ENCODE measurements at regions not wholly inside any gene's neighbourhood (a gene's known extent, or its start where the extent isn't known, plus 50 kb on each side); places are given as distances from the start of the nearest gene placed in this dataset.
"Not testable (repeated sequence)": the region's sequence is repeated elsewhere in the genome, so short reads cannot be mapped to it uniquely, and the experiment has no call there.

DNA sequence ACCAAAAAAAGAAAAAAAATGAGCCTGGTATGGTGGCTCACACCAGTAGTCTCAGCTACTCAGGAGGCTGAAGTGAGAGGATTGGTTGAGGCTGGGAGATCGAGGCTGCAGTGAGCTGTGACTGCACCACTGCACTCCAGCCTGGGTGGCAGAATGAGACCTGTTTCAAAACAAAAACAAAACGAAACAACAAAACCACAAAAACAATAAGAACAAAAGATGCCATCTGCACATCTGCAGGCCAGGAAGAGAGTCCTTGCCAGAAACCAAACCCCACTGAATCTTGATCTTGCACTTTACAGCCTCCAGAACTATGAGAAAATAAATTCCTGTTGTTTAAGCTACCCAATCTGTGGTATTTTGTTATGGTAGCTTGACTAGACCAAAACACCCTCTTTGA lies 207.7 kb downstream of the YTHDC2 start:
- DNase-seq (ENCODE audit: low read depth) = no peak

DNA sequence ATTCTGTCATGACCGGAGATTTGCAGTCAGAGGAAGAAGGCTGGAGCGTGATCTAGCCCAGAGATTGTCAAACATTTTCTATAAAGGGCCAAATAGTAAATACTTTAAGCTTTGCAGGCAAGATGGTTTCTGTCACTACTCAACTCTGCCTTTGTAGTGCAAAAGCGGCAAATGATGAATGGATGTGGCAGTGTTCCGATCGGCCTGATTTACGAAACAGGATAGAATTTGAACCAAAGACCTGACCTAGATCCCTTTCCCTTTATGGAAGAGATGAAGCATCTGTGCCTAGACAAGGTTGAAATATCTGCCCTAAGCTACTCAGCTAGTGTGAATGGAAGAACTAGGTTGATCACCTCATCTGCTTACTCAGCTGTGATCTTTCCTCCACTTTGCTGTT lies 209.5 kb downstream of the YTHDC2 start:
- no peak for DNase-seq (ENCODE audit: low read depth)

DNA sequence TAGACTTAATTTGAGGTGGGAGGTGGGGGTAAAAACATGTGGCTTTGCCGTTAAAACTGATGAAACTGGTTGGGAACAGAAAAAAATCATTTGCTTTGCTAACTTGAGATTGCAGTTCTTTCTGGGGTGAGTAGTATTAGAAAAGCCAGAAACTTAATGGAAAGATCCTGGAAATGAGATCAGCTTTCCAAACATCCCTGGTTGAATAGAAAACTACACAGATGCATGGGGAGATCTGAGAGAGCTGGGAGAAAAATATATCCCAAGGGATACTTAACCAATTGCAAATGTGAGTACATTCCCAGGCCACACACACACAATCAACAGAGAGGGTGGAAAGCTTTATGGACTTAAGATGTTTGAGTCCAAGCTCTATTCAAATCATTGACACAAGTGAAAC lies 222.3 kb downstream of the YTHDC2 start:
- DNase-seq (ENCODE audit: low read depth) = no peak

DNA sequence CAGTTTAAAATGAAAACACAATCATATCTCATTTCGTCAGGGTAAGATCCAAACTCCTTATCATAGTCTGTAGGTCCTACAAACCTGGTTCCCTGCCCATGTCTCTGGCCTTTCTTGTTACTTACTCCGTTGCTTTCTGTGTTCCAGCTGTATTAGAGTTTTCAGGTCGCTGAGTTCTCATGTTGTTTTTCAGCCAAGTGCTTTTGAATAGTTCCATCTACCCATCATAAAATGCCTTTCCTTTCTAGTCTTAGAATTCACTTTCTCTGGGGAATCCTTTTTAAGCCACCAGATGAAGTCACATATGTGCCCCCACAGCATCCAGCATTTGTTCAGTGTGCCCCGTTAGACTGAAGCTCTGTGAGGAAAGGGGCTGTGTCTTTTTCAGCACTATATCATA lies 228.7 kb downstream of the YTHDC2 start:
- no peak for DNase-seq (ENCODE audit: low read depth)

DNA sequence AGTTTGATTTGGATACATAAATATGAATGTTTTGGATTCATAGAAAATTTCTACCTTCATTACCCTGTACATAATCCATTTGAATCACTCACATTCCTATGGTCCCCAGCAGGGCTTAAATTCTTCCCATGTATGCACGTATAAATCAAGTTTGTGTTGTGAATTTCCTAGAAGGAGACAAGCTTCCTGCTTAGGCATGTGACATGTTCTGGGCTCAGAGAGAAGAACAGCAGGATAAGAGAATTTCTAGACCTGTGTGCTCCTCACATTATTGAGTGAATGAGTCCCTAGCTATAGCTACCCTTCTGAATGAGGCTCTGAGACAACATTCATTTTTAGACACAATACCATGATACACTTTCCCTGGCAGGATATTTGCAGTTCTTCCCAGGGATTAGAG lies 229.1 kb downstream of the YTHDC2 start:
- DNase-seq (ENCODE audit: low read depth) = no peak

DNA sequence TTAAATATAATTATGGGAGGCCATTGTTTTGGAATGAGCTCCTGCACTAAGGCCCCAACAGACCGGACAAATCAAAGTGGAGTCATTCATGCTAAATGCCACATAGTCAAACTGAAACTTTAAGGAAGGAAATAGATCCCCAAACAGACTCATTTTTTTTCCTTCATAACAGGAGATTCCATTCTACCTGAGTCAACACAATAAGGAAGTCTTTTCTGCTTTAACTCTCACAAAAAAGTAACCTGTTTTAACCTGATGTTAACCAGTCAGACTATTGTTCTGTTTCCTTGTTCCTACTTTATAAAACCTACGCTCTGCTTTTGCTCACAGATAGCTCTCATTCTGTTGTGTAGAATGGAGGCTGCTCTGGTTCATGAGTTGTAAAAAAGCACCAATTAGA lies 234.9 kb downstream of the YTHDC2 start:
- no peak for DNase-seq (ENCODE audit: low read depth)

DNA sequence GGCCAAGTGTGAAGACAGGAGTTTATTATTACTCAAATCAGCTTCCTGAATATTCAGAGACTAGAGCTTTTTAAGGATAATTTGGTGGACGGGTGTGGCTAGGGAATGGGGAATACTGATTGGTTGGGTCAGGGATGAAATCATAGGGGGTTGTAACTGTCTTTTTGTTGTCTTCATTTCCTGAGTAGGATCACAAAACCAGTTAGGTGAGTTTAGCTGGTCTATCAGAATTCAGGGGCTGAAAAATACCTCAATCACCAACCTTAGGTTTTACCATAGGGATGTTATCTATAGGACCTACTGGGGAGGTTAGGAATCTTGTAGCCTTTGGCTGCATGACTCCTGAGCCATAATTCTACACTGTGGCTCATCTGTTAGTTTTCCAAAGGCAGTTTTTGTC lies 235.8 kb downstream of the YTHDC2 start:
- no peak for DNase-seq (ENCODE audit: low read depth)

DNA sequence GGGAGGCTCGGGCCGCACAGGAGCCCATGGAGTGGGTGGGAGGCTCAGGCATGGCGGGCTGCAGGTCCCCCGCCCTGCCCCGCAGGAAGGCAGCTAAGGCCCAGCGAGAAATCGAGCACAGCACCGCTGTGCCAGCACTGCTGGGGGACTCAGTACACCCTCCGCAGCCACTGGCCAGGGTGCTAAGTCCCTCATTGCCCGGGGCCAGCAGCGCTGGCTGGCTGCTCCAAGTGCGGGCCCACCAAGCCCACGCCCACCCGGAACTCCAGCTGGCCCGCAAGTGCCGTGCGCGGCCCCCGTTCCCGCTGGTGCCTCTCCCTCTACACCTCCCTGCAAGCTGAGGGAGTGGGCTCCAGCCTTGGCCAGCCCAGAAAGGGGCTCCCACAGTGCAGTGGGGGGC lies 239.7 kb downstream of the YTHDC2 start:
- DNase-seq (ENCODE audit: low read depth) = not testable (repeated sequence)

DNA sequence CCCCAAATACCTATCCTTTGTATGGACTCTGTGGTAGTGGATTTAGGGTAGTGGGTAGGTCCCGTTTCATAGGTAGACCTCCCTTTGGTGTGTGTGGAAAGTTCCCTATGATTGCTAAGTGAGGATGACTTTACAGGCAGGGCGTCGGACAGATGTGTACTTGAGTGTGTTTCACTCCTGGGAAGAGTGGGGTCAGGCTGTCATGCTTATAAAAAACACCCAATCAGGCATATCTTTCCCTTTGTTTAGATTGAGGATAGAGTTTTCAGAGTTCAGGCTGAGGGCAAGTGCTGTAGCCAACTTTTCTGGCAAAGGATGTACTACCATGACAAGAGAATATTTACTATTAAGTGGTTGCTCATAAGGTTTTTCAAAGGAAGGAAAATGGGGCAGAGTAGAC lies 242.0 kb downstream of the YTHDC2 start:
- DNase-seq (ENCODE audit: low read depth) = no peak

DNA sequence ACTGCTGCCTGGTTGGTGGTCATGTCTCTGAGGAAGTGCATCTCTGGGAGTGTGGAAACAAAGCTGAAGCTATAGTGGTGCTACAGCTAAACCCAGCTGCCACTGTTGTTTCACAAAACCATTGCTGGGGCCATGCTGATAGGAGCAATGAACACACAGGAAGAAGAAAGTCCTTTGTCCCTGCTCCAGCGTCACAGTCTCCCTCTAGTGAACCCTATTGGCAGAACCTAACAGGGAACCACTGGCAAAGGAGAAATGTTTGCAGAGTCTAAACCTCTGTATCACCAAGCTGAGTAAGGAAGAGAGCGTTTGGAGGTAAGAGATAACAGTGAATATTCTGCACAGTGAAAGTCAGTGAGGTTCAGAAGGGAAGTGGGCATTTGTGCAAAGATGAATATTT lies 244.0 kb downstream of the YTHDC2 start:
- DNase-seq (ENCODE audit: low read depth) = no peak

DNA sequence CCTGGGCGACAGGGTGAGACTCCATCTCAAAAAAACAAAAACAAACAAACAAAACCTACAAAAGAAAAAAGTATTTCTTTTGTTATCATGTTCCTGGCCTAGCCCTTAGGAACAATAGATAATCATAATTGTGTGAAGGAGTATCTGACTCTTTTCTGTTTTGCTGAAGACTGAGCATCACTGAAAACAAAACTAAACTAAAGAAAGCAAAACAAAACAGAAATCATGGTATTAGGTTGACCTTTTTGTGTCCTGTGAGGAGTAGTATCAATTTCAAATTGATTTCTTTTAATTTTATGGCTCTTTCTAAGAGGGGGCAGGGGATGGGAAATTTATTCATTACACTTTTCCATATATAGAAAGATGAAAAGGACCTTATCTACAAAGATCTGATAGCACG lies 246.0 kb downstream of the YTHDC2 start:
- no peak for DNase-seq (ENCODE audit: low read depth)

DNA sequence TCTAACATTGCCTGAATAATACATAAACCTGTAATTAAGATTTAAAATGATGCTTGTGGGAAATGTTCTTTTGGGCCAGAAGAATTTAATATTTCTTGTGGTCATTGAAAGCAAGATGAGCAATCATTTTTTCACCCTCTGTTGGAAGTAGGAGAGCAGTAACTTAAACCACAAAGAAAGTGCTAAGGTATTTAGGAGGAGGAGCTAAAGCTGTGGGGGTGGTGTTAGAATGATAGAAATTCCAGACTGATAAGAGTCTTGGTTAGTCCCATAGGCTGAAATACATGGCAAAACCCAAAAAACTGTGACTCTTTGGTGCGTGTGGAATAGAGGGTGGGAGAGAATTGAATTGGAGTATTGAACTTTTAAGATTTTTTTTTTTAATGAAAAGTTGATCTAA lies 247.0 kb downstream of the YTHDC2 start:
- DNase-seq (ENCODE audit: low read depth) = no peak

DNA sequence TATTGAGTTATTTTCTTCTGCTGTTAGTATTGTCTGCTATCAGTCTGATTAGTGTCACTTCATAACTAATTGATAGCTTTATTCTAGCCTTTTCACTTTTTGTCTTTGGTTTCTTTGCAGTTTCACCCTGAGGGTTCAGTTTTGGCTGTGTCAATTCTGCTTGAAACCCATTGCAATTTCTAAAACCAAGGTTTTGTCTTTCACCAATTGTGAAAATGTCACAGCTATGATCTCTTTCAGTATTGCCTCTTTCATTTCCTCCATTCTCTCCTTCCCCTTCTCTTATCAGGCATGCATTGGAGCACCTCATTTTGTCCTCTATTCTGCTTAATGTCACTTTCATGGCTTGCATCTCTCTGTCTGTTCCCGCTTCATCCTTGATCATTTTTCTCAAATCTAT lies 248.1 kb downstream of the YTHDC2 start:
- DNase-seq (ENCODE audit: low read depth) = no peak

DNA sequence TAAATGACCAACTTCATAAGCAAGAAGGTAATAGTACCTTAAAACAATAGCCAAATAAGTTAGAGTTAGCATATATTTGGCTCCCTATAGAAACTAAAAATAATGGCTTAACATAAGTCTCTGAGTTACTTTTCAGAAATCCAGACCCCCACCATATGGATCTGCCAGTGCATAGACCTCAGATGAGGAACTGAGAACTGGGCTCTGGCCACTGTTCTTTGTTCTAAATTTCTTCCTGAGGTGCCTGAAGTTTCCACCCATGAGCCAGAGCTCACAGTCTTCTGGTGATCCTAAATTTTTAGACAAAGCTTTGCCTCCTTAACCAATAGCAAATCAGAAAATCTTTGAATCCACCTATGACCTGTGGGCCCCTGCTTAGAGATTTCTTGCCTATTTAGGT lies 250.9 kb downstream of the YTHDC2 start:
- no peak for DNase-seq (ENCODE audit: low read depth)

DNA sequence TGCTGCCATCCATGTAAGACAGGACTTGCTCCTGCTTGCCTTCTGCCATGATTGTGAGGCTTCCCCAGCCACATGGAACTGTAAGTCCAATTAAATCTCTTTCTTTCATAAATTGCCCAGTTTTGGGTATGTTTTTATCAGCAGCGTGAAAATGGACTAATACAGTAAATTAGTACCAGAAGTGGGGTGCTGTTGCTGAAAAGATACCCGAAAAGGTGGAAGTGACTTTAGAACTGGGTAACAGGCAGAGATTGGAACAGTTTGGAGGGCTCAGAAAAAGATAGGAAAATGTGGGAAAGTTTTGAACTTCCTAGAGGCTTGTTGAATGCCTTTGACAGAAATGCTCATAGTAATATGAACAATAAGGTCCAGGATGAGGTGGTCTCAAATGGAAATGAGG lies 253.3 kb downstream of the YTHDC2 start:
- not testable (repeated sequence) for DNase-seq (ENCODE audit: low read depth)

DNA sequence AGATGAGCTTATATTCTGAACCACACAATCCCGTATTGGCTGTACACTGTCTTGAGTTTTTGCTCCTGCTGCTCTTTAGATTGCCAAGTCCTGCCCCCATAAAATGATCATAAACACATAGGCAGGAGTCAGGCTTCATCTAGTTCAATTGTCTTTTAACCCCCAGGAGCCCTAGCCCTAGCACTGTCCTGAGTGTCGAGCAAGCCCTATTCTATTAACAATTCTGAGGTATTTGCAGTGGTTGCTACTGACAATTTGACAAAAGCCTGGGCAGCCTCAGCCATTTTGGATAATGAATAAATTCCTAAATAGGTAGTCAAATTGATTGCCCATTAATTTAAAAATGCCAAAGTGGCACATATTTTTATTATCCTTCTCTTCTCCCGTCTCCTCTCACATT lies 257.2 kb downstream of the YTHDC2 start:
- no peak for DNase-seq (ENCODE audit: low read depth)

DNA sequence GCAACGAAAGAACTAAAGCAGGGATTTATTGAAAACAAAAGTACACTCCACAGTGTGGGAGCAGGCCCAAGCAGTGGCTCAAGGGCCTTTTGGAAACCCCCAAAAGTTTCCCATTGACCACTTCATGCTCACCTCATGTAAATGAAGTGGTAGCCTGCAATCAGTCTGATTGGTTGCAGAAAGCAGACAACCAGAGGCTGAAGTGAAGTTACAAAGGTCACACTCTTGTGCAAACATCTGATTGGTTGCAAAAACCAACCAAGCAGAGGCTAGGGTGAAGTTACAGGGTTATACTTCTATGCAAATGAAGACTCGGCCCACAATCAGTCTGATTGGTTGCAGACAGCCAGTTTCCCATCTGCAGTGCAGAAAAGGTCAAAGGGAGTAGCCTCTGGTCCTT lies 258.0 kb downstream of the YTHDC2 start:
- DNase-seq (ENCODE audit: low read depth) = no peak

DNA sequence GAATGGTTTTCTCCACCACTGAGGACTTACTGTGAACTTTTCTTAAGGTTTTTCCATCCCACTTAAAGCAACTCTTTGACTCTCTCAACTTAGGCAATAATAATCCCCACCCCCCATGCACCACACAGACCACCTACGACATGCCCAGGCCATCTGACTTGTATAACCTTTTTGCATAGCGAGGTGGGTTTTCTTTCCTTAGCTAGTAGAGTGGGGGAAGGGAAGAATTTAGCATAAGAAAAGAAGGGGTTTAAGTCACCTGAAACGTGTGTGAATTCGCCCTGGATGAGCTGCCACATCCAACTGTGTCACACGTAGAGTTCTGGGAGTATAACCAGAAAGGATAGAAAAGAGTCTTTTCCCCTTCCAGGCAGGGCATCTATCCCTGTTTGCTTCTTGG lies 262.7 kb downstream of the YTHDC2 start:
- DNase-seq (ENCODE audit: low read depth) = no peak

DNA sequence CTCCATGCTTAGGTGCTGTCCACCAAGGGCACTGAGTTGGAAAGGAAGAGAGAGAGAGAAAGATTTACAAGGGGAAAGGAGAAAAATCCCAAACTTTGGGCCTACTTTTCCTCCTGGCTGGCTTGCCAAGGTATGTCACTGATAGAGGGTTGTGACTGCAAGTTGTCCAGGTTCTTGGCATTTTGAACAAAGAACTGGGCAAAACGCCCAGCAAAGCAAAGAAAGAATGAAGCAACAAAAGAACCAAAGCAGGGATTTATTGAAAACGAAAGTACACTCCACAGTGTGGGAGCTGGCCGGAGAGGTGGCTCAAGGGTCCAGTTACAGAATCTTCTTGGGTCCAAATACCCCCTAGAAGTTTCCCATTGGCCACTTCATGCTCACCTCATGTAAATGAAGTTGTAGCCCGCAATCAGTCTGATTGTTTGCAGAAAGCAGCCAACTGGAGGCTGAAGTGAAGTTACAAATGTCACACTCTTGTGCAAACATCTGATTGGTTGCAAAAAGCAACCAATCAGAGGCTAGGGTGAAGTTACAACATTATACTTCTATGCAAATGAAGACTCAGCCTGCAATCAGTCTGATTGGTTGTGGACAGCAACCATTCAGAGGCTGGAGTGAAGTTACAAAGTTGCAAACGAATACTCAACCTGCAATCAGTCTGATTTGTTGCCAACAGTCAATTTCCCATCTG lies 263.5 kb downstream of the YTHDC2 start:
- DNase-seq (ENCODE audit: low read depth) = no peak

DNA sequence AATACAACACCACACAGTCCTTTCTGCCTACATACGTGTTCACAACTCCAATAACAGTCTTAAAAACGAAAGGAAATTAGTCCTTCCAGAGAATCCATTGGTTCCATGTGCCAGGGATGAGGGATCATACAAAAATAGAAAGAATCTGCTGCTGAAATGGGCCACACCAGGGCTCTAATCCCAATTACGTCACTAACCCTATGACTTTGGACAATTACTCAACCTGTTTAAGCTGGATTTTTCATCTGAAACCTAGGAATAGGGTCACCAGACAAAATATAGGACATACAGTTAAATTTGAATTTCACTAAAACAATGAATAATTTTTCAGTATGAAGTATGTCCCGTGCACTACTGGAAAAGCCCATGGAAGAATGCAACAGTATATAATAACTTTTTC lies 264.7 kb downstream of the YTHDC2 start:
- DNase-seq (ENCODE audit: low read depth) = no peak

DNA sequence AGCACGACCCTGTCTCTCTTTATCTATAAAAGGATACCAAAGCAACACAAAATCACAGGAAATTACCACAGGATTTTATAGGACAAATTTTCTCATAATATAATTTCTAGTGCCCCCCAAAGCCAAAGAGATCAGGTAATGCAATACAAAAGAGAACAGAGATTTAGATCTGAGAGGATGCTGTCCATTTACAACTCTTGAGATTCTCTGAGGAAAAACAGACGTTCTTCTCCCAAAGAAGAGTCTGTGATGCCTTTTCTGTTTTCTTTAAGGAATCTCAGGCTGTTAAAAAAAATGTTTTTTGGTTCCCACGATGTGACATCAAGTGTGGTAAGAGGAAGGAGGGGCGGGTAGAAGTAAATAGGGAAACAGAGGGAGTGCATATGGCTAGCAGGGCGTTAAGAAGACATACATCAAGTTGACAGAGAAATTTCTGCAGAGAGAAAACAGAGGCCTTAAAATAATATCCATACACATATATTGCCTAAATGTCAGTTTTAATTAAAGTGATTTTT lies 274.7 kb downstream of the YTHDC2 start:
- DNase-seq (ENCODE audit: low read depth) = no peak

DNA sequence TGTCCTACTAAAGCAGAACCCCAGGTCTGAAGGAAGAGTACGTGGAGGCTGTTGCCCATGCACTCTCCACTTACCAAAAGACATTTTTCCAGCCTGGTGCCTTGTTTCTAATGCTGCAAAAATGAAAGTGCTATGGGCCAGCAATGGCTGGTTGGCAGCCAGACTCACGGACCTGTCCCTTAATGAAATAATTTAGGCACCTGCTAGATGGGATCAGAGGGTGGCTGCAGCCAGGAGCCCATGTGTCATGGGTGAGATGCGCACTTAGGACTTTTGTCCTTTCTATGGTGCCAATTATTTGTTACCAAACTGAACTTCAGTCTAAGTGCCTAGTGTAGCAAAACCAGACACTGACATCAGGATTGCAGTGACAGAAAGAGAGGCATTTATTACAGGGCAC lies 276.3 kb downstream of the YTHDC2 start:
- DNase-seq (ENCODE audit: low read depth) = no peak

DNA sequence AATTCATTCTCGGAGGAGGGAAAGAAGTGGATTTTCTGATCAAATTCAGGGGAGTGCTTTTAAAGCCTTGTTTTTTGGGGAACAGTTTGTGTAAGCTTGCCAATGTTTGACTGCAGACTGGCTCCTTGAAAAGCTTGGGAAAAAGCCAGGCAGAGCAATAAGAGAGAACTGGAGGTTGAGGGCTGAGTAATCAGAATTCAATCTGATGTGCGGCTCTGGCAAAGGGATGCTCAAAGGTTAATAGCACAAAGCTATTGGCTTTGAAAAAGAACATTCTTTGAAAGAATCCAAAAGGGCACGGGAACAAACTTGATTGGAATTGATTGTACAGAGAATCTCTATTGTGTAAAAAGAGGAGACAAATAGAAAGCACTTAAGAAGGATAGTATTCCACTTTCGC lies 279.3 kb downstream of the YTHDC2 start:
- no peak for DNase-seq (ENCODE audit: low read depth)

DNA sequence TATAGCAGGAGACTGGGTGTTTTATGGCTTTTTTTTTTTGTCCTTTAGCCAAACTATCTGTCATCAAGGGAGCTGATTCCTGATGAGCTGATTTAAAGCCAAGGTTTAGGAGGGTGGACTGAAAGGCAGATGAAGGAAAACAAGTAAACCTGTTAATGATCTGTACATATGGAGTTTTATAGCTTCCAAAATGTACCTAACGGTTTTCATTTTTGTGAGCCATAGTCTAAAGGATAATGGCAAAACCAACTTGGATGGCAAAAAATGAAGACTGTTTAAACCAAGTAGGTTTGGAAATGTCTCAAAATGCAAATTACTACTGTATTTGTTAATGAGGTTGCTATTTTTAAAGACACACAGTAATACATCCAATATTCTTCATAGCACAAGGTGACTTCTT lies 281.5 kb downstream of the YTHDC2 start:
- no peak for DNase-seq (ENCODE audit: low read depth)

DNA sequence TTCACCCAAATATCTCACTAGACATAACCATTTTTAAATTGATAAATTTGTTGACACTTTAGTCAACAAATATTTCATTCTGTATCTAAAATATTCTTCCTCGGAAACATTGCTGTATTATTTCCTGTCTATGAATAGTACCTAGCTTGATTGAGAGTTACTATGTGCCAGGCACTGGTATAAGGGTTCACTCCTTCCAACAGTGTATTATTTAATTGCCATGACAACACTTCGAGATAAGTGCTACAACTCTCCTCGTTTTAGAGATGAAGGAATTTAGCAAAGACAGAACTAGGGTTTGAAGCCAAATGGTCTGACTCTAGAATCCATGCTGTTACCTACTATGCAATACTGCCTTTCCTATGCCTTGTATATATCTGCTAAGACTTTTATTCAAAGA lies 287.2 kb downstream of the YTHDC2 start:
- no peak for DNase-seq (ENCODE audit: low read depth)

Measured in activated T-cell treated with anti-CD3 and anti-CD28 coated beads for 48 hours (primary cell).